HG03159 (cell line): ENCODE measurements at regions not wholly inside any gene's neighbourhood (a gene's known extent, or its start where the extent isn't known, plus 50 kb on each side); places are given as distances from the start of the nearest gene placed in this dataset.
"Not testable (repeated sequence)": the region's sequence is repeated elsewhere in the genome, so short reads cannot be mapped to it uniquely, and the experiment has no call there.

Experiments
- ATAC-seq: cut with Tn5 transposase; IDR thresholded peaks from one replicate; pipeline ENCODE4 v1.9.1; 2021; ENCODE audit warnings: mild to moderate bottlenecking, moderate library complexity; ENCODE audit not compliant: unreplicated experiment

DNA sequence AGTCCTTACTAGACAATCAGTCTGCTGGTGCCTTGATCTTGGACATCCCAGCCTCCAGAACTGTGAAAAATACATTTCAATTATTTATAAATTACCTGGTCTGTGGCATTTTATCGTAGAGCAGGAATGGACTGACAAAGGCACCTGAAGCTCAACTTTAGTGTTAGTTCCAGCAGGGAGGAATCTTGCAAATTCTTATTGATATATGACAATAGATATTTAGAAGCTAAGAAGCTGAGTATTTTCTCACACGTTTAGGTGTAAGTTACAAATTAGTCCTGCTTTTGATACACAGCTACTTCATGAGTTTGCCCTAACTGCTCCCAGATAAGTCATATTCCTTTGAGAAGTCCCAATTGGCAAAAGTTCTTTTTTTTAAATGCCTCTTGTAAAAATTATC is 138.0 kb upstream of the ZNF217 start:
- ATAC-seq = no peak

DNA sequence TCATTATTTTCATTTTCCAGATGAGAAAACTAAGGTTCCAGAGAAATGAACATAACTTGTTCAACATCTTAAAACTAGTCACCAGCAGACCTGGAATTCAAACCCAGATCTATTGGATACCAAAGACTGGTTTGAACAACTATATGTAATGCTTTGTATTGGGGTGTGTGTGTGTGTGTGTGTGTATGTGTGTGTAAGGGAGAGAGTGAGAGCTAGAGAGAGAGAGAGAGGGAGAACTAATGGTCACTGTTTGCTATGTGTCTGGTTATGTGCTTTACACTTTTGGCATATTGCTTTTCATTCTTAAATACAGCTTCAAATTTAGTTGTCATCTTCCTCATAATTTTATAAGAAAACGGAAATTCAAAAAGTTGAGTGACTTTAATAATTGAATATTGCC is 134.7 kb upstream of the ZNF217 start:
- ATAC-seq = no peak

DNA sequence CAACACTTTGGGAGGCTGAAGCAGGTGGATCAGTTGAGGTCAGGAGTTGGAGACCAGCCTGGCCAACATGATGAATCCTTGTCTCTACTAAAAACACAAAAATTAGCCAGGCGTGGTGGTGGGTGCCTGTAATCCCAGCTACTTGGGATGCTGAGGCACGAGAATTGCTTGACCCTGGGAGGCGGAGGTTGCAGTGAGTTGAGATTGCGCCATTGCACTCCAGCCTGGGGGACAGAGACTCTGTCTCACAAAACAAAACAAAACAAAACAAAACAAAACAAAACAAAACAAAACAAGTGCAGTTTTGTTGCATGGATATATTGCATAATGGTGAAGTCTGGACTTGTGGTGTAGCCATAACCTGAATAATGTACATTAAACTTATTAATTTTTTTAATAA is 133.6 kb upstream of the ZNF217 start:
- not testable (repeated sequence) for ATAC-seq

DNA sequence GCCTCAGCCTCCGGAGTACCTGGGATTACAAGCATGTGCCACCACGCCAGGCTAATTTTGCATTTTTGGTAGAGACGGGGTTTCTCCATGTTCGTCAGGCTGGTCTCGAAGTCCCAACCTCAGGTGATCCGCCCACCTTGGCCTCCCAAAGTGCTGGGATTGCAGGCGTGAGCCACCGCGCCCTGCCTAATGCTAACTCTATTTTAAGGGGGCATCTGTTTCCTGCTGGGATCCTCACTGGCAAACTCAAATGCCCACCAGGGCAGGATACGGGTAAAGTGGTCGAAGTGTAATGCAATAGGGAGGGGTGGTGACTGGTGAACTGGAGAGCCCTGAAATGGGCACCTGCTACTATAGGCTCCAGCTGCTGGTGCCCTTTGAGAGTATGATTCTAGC is 131.9 kb upstream of the ZNF217 start:
- ATAC-seq = no peak

DNA sequence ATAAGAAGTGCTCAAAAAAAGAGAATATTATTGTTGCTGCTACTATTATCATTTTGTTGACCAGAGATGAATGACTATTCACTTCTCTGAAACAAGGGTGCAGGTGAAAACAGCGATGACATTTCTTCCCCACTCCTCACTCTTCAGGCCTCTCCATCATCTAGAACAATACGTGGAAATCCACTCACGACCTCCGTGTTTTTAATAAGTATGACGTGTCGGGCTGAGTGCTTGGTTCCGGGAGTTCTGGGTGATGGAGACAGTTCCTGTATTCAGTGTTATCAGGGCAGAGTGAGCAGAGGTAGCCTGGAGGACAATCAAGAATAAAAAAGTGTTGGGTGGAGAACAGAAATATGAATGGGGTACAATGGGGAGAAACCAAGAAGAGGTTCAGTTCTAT is 130.0 kb upstream of the ZNF217 start:
- no peak for ATAC-seq

DNA sequence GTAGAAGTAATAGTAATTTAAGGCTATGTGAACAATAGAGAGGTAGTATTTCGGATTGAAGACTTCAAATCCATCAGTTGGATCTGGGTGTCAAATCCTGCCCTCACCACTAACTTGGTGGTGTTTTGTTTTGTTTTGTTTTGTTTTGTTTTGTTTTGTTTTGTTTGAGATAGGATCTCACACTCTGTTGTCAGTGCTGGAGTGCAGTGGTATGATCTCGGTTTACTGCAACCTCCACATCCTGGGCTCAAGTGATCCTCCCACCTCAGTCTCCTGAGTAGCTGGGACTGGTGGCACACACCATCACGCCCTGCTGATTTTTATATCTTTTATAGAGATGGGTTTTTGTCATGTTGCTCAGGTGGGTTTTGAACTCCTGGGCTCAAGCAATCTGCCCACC is 129.4 kb upstream of the ZNF217 start:
- ATAC-seq = no peak

DNA sequence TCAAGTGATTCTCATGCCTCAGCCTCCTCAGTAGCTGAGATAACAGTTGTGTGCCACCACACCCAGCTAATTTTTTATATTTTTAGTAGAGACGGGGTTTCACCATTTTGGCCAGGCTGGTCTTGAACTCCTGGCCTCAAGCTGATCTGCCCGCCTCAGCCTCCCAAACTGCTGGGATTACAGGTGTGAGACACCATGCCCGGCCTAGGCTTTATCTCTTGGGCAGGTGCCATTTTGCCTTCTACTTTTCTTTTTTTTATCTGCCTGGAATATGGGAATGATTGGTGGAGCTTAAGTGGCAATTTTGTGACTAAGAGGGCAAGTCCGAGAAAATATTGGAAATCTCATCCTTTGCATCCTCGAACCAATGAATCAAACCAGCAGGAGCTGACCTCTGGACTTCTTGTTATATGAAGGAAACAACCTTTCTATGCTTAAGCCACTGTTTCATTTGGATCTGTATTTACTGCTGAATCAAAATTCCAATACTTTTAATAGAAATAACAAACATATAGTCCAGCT is 128.9 kb upstream of the ZNF217 start:
- ATAC-seq = no peak

DNA sequence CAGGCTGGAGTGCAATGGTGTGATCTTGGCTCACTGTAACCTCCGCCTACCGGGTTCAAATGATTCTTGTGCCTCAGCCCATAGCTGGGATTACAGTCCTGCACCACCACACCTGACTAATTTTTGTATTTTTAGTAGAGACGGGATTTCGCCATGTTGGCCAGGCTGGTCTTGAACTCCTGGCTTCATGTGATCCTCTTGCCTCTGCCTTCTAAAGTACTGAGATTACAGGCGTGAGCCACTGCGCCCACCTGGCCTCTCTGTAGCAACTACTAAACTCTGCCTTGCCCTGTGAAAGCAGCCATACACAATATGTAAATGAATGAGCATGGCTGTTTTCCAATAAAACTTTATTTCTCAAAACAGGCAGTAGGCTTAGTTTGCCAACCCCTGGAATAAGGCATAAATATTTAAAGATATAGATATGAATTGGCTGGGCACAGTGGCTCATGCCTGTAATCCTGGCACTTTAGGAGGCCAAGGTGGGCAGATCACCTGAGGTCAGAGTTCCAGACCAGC is 127.9 kb upstream of the ZNF217 start:
- peak; percentile 15 for ATAC-seq

DNA sequence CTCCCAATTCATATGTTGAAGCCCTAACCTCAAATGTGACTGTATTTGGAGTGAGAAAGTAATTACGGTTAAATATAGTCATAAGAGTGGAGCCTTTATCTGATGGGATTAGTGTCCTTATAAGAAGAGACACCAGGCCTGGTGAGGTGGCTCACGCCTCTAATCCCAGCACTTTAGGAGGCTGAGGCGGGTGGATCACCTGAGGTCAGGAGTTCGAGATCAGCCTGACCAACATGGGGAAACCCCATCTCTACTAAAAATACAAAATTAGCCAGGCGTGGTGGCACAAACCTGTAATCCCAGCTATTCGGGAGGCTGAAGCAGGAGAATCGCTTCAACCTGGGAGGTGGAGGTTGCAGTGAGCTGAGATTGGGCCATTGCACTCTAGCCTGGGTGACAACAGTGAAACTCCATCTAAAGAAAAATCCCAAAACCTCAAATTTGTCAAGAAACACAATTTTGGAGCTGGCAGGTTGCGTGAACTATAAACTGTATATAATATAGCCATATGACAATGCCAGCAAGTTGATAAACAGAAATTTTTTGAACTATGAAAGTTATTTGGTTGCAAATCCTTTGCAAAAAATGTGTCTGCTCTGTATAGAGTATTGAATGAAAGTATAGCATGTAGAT is 125.6 kb upstream of the ZNF217 start:
- not testable (repeated sequence) for ATAC-seq

DNA sequence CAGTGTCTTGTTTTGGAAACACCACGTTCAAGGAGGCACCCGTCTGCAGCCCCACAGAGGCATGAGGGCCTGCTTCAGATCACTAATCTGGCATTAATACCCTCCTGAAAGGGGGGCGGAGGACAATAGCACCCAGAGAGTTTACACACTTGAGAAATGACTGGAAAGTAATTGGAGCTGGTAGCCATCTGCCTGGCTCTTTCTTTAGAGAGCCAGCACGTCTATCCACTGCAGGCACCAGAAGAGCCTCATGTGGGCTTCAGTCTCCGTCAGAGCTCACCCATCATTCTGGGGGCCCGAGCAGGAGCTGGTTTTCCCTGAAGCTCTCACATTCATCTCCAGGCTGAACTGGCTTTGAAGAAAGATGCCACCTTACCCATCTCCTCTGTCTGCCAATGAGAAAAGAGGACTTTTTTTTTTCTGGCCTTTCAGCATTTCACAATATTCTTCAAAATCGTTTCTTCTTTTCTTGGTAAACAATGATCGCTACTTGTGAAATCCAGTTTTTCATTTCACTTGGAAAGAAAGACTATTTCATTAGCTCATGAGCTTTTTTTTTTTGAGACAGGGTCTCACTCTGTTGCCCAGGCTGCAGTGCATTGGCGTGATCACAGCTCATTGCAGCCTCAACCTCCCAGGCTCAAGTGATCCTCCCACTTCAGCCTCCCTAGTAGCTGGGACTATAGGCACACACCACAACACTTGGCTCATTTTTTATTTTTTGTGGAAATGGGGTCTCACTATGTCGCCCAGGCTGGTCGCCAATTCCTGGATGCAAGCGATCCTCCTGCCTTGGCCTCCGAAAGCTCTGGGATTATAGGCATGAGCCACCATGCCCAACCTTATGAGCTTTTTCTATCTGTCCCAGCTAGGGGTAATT is 124.7 kb upstream of the ZNF217 start:
- ATAC-seq = no peak

DNA sequence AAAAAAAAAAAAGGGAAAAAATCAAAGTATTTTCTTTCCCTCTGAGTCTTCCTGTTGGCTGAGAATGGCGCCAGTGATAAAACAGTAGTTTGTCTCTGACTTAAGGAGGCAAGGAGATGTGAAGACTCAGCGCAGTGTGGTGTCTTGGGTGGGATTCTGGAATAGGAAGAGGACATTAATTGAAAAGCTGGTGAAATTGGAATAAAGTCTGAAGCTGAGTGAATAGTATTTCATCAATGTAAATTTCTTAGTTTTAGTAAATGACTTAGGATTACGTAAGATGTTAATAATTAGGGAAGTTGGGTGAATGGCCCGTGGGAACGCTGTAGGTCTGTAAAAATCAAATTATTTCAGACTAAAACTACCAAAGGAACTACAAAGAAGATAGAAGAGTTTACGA is 122.8 kb upstream of the ZNF217 start:
- ATAC-seq = no peak

DNA sequence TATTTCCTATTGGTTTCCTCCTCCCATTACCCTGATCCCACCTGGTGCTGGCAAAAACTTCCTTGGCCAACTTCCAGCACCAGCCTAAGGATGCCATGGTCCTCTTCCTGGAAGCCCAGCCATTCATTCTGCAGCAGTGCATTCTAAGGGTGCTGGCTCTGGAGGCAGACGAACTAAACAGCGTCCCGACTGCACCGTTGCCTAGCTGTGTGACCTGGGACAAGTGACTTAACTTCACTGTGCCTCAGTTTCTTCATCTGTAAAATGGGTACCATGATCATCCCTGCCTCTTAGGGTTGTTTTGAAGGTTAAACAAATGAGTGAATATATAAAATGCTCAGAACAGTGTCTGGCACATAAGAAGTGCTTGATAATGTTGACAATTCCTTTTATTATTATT is 120.9 kb upstream of the ZNF217 start:
- no peak for ATAC-seq

DNA sequence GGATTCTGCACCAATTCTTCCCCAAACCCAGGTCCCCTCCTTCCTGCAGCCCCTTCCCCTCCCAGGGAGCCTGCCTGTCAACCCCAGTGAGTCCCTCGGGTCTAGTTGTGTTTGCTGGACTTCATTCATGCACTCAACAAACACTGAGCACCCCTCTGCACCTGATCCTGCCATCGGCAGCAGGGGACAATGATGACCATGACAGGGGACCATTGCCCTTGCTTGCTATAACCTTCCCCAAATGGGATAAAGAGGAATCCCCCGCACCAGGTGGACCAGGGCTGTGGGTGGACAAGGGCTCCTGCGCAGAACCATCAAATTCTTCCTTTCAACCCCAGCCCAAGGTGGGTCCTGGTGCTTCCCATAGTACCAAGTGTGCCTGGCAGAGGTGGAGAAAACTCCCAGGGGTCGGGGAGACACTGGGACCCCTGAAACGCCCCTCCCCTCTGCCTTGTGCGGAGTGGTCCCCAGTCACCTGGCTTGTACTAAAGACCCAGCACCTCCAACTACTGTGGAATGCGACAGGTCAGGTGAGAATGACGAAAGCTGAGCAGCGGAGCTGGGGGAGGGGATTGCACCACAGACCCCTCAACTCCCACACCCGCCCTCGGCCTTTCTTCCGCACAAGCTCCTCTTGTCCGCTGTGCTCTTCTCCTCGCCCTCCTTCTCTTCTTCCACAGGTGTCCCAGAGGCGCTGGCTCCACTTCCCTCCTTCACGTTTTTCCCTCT is 119.9 kb upstream of the ZNF217 start:
- ATAC-seq = no peak

DNA sequence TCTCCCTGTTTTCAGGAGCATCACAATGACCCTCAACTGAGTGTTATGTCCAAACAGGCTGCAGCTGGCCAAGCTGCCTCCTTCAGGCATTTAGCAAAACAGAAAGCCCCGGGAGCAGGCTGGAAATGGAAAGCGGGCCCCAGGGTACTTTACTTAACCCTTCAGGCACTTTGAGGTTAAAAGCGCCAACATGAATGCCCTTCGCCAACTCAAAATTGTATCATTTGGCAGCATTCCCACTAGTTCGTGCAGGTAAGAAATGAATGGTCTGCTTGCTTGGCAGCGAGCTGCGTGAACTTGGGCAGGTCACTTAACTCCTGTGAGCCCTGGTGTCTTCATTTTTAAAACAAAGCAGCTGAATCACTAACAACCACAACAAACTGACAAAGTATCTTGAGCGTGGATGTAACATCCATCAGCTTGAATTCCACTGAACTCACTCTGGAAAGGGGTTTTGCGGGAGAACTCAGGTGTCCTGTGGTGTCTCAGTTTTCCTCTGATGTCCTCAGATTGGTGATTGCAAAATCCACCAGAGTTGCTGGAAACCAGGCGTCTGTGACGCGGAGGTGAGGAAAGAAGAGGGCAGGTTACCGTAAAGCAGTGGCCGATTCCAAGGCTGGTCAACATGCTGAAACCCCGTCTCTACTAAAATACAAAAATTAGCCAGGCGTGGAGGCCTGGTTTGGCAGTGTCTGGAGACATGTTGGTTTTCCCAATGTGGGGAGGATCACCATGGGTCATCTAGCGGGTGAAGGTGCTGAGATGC is 118.8 kb upstream of the ZNF217 start:
- no peak for ATAC-seq

DNA sequence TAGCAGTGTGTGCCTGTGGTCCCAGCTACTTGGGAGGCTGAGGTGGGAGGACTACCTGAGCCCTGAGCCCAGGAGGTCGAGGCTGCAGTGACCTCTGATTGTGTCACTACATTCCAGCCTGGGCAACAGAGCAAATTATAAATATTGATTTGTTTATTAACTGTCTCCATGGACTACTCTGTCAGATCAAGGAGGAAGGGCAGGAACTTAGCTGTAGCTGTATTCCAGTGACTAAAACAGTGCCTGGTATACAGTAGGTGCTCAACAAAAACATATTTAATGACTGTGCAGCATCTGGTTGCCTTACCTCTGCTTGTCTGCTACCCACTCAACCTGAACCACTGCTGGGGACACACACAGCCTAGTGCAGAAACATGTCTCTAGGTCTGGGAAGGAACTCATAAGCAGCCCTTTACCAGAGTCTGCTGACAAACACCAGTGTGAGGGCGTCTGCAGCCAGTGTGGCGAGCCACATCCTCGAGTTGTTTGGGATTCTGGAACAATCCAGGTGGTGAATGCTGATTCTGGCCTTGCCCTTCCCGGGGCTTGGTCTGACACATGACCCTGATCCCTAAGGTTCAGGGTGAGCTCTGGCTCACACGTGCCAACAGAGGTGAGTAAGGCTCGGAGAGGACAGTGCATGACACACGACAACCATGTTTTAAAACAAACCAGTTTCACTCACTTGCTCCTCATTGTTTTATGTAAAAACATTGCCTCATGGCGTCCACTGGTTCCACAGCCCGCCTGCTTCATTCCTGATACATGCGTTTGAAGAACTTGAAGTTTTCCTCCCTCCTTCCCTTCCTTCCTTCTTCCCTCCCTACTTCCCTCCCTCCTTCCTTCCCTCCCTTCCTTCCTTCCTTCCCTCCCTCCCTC is 117.9 kb upstream of the ZNF217 start:
- ATAC-seq = no peak

DNA sequence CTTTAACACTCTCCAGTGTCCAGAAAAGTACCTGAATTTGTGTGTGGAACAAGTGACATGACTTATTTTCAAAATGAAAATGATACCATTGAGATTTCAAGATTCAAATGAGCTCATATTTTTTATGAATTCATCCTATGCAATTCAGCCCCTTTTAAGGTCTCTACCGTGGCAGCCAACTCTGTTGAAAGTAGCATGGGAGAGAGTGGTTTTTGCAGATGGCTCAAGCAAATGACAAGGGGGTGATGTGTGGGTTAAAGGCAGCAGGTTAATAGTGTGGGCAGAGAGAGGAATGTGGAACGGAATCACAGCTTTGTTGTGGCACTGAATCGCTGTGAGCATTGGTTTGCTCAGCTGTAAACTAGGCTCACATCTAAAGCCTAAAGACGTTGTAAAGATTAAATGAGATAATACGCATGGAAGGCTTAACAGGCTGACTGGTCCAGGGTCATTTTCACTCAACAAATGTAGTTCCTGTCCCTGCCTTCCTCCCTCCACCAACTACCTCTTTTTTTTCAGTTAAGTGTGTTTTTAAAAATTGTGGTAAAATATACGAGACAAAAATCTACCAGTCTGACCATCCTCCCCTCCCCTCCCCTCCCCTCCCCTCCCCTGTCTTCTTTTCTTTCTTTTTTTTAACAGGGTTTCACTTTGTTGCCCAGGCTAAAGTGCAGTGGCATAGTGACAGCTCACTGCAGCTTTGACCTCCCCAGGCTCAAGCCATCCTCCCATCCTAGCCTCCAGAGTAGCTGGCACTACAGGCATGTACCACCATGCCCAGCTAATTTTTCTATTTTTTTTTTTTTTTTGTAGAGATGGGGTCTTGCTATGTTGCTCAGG is 114.7 kb upstream of the ZNF217 start:
- peak; percentile 40 for ATAC-seq

DNA sequence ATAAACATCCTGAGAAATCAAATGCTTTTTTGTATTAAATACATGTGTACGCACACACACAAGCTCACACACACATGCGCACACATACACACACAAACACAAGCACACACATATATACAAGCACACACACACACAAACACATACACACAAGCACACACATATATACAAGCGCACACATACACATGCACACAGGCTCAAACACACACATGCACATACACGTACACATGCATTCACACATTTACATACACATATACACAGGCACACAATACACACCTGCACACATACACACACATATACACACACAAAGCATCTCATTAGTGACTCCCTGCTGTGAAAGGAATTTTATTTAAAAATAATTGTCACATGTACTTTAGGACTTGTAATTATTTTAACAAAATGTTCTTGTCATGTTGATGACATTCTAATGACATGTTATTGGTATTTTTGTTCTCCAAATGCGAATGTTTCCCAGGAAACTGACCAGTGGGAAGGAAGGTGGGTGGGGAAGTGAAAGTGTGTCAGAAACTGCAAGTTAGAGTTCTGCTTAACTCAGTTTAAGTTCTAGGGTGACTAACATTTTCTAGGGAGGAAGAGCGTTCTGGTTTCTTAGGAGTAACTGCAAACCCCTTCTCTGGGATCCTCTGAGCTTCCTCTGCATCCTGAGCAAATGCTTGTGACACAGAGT is 113.9 kb upstream of the ZNF217 start:
- ATAC-seq = peak; percentile 33
